ENCODE measurements at regions not wholly inside any gene's neighbourhood (a gene's known extent, or its start where the extent isn't known, plus 50 kb on each side); places are given as distances from the start of the nearest gene placed in this dataset.

DNA sequence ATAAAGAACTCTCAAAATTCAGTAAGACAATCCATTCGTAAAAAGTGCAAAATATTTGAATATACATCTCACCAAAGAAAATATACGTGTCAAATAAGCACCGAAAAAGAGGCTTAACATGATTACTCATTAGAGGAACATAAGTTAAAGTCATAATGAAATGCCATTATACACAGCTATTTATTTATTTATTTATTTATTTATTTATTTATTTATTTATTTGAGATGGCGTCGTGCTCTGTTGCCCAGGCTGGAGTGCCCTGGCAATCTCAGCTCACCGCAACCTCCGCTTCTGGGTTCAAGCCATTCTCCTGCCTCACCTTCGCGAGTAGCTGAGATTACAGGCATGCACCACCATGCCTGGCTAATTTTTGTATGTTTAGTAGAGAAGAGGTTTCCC lies 203.6 kb upstream of the UBASH3B start:
- DNase-seq, result no peak

DNA sequence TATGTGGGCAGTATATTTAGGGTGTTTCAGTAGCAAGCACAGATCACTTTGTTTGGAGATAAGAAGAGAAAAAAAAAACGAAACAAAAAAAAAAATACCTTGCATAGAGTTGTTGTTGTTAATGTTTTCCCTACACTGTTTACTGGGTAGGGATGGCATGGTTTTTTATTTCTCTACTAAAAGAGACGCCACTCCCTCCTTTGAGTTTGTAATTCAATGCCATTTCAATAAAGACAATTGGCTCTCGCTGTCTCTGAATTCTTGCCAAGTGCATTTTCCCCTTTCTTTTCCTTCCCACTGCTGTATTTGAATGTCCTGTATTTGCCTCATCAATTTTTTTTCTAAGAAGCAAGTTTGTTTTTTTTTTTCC lies 213.9 kb upstream of the UBASH3B start:
- DNase-seq, result peak; percentile 10 to 75 (median 55)

DNA sequence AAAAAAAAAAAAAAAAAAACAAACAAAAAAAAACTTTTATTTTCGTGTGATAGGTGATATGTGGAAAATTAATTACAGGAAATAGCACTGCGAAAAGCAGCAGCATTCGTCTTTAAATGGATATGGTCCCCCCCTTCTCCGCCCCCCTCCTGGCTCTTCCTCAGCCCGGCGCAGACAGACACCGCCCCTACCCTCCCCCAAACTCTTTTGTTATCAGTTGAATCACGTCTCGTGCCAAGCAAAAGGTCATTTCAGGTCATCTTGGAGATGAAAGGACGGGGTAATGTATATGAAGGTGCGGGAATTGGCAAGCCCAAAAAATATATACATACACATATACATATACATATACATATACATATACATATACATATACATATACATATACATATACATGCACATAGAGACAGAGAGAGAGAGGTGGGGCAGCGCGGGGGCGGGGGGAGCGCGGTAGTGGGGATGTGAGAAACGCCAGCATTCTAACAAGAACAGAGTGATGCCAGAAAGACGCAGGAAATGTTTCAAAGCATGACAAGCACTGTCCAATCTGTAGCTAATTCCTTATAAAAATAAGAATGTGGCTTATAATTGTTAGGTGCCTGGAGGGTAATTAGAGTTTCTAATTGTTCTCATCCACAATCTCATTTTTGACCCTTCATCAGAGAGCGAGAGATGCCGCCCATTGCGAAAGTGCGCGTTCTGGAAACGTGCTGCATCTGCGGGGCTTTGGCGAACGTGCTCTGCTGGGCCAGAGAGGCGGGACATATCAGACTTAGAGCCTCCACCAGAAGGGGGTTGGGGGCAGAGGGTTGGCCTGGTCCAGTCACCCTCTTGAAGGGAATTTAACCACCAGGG lies 214.5 kb upstream of the UBASH3B start:
- DNase-seq, result peak; percentile 41 to 85 (median 64)

DNA sequence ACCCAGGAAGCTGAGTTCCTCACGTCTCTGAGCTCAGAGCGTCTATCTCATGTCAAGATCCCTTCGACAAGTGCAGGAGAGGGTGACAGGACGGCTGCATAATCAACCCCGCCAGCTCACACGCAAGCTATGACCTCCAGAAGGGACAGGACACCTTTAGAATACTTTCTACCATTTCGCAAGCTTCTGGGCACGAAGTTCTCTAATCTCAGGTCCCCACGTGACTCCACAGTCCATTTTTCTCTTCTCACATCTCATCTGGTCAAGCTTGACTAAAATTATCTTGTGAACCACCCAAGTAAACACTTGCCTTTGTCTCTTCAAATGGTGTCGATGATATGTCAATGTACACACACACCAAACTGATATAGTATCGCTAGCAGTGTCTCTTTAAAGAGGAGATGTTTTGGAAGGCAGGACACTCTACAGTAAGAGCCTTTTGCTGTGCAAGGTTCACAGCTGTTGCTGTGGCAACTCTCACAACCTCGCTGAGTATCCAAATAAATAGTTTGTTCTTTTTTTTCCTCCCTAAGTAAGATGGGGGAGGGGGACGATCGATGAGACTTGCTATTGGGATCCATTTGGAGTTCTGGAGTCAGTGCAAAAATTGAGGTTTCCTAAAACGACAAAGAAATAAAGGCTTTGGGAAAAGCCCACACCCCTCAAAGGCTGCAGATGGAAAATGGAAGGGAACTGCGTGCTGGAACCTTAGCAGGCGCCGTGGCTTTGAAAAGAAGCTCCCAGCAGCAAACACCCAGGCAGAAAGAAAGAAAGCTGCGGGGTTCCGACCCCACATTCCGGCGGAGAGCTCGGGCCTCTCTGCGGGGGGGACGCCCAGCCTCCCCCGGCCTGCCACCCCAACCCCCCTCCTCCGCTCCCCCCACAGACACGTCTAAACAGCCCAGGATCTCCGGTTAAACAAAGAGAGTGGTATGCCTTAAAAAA lies 215.4 kb upstream of the UBASH3B start:
- peak; percentile 49 to 91 (median 77) for DNase-seq

DNA sequence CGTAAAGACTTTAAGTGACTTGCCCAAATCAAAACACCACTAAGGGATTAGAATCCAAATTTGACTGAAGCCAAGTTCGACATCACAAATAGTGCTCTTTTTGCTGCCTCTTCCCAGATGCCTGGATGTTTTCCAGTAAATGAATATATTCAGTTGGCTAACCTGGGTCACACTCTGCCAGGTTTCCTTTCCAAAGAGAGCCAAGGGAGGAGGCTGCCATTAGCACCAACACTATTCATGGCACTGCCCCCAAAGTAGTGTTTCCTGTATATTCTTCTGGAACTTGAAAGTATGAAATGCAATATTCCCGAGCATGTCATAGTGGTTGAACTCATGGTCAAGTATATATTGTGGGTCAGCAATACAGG lies 219.3 kb upstream of the UBASH3B start:
- no peak for DNase-seq

DNA sequence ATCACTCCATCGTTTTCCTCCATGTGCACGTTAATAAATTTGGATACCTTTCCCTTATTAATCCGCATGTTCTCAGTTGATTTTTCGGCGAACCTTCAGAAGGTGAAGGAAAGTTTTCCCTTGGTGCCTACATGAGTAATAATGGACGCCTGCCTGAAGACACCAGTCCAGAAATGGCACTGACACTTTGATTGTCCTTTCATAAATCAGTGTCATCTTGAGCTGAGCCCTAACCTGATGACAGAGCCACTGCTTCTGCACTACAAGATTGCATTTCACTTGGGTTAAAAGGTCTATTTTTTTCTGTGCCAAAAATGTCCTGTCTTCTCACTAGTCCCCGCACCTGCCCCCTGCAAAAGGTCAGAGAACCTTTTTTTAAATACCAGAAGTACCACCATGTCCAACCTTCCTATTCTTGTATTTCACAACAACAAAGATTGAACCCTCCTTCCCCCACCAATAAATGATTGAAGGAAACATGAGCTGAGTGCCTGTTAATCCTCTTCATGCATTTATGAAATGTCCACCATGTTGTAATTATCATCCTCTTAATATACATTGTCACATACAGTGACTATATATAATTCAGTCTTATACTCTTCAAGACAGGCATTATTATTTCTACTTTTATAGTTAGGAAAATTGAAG lies 219.9 kb upstream of the UBASH3B start:
- DNase-seq, result peak in 1 of 3 donors; percentile 10

DNA sequence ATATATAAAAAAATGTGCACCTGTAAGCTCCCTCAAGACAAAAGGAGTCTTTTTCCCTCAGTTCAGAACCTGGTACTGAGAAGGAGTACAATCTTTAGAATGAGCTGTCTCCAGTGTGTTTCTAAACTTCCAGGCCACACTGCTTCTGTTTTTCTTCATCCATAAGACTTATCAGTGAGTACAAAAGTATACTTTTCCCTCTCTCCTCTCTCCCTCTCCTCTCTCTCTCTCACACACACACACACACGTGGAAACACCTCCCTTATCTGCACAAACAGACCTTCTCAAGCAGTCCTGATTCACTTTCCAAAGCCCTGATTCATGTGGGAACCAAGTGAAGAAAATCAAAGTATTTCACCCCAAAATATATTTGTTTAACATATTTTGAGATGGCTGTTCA lies 220.7 kb upstream of the UBASH3B start:
- no peak for DNase-seq

DNA sequence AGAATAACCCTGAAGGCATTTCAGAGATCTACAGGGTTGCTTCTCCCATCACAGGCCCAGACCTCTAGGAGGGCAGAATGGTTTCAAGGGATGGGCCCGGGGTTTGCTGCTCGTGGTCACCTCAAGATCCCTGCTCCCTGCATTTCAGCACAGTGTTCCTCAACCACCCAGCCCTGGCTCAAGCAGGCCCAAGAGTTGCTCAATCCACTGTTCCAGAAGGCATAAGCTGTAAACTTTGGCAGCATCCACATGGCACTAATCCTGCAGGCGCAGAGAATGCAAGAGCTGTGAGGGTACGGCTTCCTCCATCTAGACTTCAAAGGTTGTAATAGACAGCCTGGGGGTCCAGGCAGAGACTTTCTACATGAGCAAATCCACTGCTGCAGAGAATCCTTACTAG lies 225.0 kb upstream of the UBASH3B start:
- DNase-seq, result no peak

DNA sequence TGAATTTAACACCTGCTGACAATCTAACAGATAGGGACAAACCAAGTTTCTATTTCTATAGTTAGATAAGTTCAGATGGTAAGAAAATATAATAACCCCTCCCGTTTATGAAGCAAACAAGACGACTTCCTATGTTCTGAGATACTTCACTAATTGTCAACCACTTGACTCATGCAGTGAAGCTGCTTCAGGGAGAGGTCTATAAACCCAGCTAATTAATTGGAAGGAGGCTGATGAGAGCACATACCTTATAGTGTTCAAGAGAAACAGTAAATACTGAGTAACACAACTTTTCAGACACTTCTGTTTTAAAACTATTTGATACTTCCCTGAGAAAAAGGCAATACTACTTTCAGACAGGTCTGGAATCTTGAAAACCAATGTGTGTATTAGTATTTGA lies 229.4 kb upstream of the UBASH3B start:
- no peak for DNase-seq

DNA sequence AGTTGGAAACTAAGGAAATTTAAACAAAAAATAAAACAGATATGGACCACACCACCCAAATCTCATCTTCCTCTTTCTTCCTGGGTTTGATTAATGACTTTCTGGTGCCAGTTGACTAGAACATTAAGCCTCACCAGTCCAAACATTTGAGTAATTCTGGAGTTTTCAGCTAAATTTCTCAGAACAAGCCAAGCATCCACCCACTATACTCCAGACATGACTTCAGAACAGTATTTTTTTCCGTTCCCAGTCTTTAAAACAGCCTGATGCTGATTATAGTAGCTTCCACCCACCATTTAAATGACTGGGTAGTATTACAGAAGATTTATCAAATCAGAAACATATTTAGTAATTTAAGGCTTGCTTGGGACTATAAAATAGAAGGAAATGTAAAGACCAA lies 230.9 kb upstream of the UBASH3B start:
- peak in 2 of 3 donors; percentile 3 to 31 for DNase-seq

DNA sequence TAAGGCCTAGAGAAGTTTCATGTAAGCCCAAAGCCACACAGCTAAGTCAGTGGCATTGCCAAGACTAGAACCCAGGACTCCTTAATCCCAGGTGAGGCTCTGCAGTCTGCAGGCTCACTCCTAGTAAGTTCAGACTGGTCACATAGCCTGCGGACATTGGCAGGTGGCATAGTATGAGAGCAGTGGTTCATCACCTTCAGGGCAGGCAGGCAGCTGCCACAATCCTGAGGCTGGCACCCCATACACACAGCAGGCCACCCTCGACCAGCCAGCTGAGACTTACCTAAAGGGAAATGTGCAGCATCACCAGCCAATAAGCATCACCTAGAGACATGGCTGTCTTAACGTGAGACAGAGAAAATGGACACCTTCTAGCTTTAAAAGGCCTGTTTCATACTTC lies 231.6 kb upstream of the UBASH3B start:
- no peak for DNase-seq

DNA sequence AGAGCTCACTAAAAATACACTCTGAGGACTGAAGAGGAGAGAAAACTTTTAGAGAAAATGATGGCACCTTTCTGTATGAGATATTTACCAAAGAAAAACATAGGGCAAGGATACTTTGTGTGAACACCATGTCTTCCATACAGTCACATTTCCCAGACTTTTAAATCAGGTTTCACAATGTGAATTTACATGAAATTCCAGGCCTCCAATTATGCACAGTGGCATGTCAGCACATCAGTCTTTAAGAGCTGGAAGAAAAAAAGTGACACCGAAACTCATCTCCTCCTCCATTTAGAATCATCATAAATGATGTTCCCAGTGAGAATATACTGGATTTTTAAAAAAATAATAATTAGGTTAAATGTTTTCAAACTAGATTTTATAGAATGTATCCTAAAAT lies 232.2 kb upstream of the UBASH3B start:
- no peak for DNase-seq

DNA sequence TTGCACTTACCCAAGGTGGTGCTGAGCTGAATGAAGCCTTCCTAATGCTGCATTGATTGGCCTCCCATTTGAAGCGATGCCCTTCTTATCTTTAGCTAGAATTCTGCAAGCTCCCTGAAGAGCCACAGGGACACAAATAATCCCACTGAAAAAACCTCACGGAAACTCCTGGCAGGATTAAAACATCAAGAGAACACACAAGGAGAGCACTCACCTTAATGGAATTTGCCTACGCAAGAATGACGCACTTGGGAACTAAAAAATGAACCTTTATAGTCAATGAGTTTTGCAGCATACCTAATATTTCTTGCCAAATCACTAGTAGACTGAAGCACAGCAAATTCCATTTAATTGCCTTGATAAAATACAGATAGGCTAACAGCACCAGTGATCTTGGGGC lies 232.8 kb upstream of the UBASH3B start:
- peak in 1 of 3 donors; percentile 9 for DNase-seq

DNA sequence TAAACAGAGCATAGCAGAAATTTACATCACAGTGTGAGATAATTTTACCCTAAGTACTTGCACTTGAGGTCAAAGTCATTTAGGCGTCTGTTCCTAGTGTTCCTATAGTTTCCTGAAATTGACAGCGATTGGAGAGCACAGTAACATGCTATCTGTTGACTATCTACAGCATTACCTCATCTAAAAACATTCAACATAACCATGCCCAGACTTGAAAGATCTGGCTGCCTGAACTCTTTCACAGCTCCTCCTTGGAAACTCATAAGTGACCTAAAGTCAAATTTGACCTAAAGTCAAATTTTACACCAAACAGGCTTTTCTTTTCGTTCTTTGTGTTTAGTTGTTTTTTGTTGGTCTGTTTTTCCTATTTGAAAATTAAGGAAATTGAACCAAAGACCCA lies 233.8 kb upstream of the UBASH3B start:
- no peak for DNase-seq

DNA sequence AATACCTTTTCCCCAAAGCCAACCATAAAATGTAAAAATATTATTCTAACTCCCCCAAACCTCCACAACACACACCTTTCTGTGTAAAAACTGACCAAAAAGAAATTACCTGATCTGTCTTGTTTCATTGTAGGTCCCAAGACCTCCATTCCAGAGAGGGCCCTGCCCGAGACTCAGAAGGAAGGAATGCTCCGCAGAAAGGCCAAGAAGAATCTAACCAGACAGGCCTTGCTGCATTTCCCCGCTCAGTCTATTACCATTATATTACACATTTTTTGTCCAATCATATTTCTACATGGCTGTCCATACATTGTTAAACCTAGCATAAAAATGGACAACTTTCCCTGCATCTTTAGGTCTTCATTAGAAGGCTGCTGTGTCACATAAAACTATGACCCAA lies 237.5 kb upstream of the UBASH3B start:
- DNase-seq, result no peak

DNA sequence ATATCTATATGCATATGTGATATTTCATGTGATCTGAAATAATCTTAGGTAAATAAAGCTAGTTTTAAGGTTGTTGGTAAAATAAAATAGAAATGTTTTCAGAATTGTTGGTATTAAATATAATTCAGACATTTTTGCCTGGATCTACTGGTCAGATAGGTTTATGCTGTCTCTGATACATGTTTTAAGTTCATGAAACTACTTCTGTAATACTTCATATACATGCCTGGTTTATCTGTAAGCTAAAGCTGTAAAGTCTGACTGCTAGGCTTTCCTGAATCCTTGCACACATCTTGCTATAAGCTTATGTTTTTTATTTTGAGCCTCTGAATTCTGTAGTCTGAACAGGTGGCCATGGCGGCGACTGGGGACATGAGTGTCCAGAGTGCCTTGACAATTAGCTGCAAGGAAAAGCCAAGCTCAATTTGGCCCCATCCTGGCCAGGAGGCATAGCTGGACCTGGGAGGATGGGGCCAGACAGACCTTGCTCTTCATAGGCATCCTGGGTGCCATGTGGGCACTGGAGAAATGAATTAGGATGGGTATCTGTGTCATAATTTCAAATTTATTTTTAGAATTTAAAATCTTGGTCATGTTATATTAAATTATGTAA lies 241.0 kb upstream of the UBASH3B start:
- no peak for DNase-seq

DNA sequence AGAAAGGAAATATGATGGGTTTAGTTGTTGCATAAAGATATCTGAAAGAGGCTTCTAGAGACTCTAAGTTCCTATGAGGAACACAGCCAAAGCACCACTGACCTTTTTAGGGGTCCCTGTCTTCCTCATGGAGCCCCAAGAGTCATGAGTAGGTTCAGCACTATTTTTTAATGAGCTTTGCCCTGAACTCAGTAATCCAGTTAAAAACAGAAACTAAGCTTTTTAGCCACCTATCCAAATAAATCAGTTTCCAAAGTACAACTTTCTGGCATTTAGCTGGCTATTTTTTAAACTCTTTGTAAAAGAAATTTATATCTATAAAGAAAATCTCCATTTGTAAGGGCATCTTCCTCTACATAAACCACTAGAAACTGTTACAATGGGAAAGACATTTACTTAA lies 241.8 kb upstream of the UBASH3B start:
- no peak for DNase-seq

DNA sequence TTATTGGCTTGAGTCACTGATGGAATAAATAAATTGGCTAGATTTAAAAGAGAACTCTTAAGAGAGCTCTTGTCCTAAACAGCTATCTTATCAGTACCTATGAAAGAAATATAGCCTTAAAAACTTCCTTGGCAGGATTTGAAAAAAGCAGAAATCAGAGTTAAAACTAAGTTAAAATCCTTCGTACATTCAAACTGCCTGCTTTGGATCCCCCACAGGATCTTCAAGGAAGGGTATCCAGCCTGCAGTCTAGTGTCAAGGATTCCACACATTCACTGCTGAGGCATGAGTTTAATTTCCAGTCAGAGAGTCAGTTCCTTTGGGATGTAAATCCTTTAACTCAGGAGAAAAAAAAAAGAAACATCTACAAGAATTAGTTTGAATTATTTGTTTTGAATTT lies 242.9 kb upstream of the UBASH3B start:
- no peak for DNase-seq

DNA sequence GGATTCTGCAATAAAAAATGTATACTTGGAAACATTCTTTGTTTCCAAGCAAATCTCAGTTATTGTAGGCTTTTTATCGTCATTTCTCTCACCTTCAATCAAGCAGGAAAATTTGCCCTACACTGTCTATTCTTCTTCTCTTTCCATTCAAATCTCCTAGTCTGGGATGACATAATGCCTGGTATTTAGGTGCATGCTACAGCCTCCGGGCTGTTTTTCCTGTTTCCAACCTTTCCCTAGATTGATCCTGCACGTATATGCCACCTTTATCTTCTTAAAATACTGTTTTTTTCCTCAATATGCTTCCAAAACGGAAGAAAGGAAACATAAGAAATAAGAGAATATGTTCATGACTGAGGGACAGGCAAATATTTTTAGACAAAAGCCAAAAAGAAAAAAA lies 249.1 kb upstream of the UBASH3B start:
- no peak for DNase-seq

DNA sequence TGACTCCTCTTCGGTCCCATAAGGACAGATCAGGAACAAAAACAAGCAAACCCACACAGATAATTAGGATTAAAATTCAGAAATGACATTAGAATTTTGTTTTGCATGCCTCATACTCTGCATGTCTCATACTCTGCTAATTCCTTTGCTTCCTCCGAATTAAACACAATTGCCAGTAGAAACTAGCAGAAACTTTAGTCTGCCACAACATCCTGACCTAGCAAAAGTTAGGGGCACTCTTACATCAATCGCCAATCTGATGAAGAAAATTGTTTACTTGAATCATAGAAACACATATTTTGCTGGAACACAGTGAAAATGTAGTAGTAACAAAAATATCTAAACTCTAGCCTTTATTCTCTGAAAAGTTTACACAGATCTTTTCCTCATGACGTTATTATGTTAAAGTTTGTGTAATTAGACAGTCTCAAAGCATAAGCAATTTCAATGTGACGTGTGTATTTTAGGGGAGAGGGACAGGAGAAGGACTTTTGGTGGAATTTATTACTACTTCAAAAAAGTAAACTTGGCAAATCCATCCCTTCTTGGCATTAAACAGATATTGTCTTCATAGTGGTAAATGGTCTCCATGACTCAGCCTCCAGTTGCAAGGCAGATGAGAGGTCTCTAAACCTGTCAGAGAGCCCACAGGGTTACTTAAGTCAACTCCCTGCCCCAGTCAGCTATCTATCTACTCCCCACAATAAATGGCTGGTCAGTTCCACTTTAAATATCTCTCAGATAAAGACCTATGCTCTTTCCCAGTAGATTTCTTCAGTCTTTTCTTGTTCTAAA lies 249.8 kb upstream of the UBASH3B start:
- no peak for DNase-seq

DNA sequence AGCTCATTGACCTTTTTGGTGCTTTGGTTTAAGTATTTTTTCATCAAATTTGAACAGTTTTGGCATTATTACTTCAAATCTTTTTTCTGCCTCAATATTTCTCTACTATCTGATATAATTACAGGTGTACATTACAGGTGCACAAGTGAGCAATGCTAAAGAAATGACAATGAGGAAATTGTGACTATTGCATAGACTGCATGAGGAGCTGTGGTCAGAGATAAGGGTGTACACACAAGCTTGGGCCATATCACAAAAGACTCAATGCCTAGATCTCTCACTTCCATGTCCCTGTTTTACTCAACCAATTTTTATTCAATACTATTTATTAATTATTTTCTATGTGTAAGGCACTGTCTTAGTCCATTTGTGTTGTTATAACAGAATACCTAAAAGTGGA lies 251.0 kb upstream of the UBASH3B start:
- no peak for DNase-seq
